ENCODE measurements at regions not wholly inside any gene's neighbourhood (a gene's known extent, or its start where the extent isn't known, plus 50 kb on each side); places are given as distances from the start of the nearest gene placed in this dataset.

DNA sequence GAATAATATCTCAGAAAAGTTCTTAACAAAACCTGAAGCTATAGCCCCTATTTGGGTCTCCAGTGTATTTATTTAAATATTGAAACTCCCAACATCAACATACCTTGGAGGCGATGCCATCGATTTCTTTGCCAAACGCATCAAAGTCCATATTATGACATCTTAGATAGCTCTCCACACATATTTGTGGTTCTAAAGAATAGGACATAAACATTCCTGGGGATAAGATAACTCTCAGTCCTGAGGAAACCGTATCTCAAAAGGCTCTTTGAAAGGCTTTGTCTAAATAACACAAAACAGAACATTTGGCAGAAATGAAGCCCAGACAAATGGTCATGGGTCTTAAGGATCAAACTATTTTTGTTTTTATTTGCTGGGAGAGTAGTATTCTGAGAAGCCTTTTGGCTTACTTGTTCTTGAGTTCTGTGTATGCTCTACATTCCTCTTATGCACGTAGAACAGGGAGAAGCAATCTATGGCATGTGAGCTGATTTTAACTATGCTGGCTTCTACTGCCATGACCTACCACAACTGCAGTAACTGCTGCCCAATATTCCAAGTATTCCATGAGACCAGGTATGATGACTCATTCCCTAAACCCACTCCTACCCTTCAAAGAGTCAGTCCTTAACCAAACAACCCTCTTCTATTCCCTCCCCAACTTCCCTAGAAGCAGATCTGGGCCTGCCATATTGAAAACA is 279.0 kb upstream of the ZFHX3 start:
- POLR2A ChIA-PET: no interaction called here
- Mint-ChIP-seq H3K36me3 (ENCODE audit: low read depth) (no peaks in the 10 kb centered on the region), H3K9me3 (peaks cover 1% of the 10 kb centered on the region), H3K4me1 (ENCODE audit: low read depth) (no peaks in the 10 kb centered on the region), H3K27me3 (peaks cover 3% of the 10 kb centered on the region), H3K4me3 (no peak overlapping the region), H3K27ac (no peak overlapping the region)
- intact Hi-C loops (cut with micrococcal nuclease): no loop called here
- DNase-seq (no peak), ATAC-seq (no peak)
- TF ChIP-seq, protein P1, sequence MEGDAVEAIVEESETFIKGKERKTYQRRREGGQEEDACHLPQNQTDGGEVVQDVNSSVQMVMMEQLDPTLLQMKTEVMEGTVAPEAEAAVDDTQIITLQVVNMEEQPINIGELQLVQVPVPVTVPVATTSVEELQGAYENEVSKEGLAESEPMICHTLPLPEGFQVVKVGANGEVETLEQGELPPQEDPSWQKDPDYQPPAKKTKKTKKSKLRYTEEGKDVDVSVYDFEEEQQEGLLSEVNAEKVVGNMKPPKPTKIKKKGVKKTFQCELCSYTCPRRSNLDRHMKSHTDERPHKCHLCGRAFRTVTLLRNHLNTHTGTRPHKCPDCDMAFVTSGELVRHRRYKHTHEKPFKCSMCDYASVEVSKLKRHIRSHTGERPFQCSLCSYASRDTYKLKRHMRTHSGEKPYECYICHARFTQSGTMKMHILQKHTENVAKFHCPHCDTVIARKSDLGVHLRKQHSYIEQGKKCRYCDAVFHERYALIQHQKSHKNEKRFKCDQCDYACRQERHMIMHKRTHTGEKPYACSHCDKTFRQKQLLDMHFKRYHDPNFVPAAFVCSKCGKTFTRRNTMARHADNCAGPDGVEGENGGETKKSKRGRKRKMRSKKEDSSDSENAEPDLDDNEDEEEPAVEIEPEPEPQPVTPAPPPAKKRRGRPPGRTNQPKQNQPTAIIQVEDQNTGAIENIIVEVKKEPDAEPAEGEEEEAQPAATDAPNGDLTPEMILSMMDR (IDR thresholded peaks at IDR 0.05): no peak
- CTCF ChIA-PET: no interaction called here

DNA sequence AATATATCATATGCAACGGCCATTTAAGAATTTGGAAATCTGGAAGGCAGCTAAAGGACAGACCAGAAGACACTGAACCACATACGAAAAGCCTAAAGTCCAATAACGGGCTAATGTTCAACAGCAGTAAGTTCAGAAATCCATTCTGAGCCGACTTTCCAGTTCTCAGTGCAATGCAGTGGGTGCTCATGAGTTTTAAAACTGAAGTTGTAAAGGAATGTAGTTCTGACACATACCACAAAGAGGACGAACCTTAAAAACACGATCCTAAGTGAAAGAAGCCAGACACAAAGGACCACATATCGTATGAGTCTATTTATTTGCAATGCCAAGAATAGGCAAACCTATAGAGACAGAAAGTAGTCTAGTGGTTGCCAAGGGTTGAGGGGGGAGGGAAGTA is 278.3 kb upstream of the ZFHX3 start:
- TF ChIP-seq, protein P1 (IDR thresholded peaks at IDR 0.05): no peak
- Mint-ChIP-seq H3K27ac (no peak overlapping the region), H3K4me3 (no peak overlapping the region), H3K9me3 (peaks cover 1% of the 10 kb centered on the region), H3K4me1 (ENCODE audit: low read depth) (no peaks in the 10 kb centered on the region), H3K36me3 (ENCODE audit: low read depth) (no peaks in the 10 kb centered on the region), H3K27me3 (peaks cover 3% of the 10 kb centered on the region)
- intact Hi-C loops (cut with micrococcal nuclease): no loop called here
- DNase-seq: no peak
- CTCF ChIA-PET: no interaction called here
- ATAC-seq: no peak
- POLR2A ChIA-PET: no interaction called here

GRCh38 chr16:73323880-73324279 is 276.0 kb upstream of the ZFHX3 start:
- ChIA-PET CTCF (no interaction called here), POLR2A (interaction anchor here (0.7 kb wide), 1 partner anchor 14 kb away, joined by 3 read pairs; no protein-coding TSS in a partner anchor)
- ATAC-seq (no peak), DNase-seq (no peak)
- TF ChIP-seq, protein P1 (IDR thresholded peaks at IDR 0.05): no peak
- intact Hi-C loops (cut with micrococcal nuclease): no loop called here
- Mint-ChIP-seq H3K36me3 (ENCODE audit: low read depth) (no peaks in the 10 kb centered on the region), H3K4me3 (no peak overlapping the region), H3K9me3 (peaks cover 1% of the 10 kb centered on the region), H3K27me3 (peaks cover 3% of the 10 kb centered on the region), H3K27ac (no peak overlapping the region), H3K4me1 (ENCODE audit: low read depth) (no peaks in the 10 kb centered on the region)

GRCh38 chr16:73322856-73323255 is 274.9 kb upstream of the ZFHX3 start:
- intact Hi-C loops (cut with micrococcal nuclease): no loop called here
- H3K4me1 Mint-ChIP-seq (ENCODE audit: low read depth): no peaks in the 10 kb centered on the region
- TF ChIP-seq, protein P1 (IDR thresholded peaks at IDR 0.05): no peak
- peaks cover 3% of the 10 kb centered on the region for H3K27me3 Mint-ChIP-seq
- H3K27ac Mint-ChIP-seq: no peak overlapping the region
- CTCF ChIA-PET: no interaction called here
- DNase-seq (no peak), ATAC-seq (no peak)
- POLR2A ChIA-PET: no interaction called here
- H3K36me3 Mint-ChIP-seq (ENCODE audit: low read depth): no peaks in the 10 kb centered on the region
- peaks cover 1% of the 10 kb centered on the region for H3K9me3 Mint-ChIP-seq
- no peak overlapping the region for H3K4me3 Mint-ChIP-seq

DNA sequence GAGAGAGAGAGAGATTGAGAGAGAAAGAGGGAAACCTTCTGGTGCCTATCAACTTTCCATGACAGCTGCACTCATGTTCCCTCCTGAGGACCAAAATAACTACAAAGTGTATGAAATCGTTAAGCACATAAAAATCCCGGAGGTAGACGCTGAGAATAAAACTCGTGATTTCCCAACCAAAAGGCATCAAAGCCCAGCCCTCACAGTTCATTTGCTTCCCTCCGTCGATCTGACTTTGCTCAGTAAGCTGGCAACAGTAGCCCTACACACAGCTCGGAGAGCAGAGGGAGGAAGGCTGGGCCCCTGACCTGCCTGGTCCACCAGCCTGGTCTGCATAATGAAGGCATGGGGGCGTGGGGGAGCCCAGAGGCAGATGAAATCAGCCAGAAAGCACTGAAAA is 273.9 kb upstream of the ZFHX3 start:
- no peak overlapping the region for H3K27ac Mint-ChIP-seq

More for the DNA sequence above, 273.9 kb upstream of the ZFHX3 start:
- no peaks in the 10 kb centered on the region for H3K4me1 Mint-ChIP-seq (ENCODE audit: low read depth)
- CTCF ChIA-PET: no interaction called here
- H3K4me3 Mint-ChIP-seq: no peak overlapping the region
- intact Hi-C loops (cut with micrococcal nuclease): no loop called here
- DNase-seq: no peak
- no peaks in the 10 kb centered on the region for H3K36me3 Mint-ChIP-seq (ENCODE audit: low read depth)
- TF ChIP-seq, protein P1 (IDR thresholded peaks at IDR 0.05): no peak
- POLR2A ChIA-PET: no interaction called here
- H3K27me3 Mint-ChIP-seq: peaks cover 3% of the 10 kb centered on the region
- ATAC-seq: no peak
- no peaks in the 10 kb centered on the region for H3K9me3 Mint-ChIP-seq
